ENCODE measurements at regions not wholly inside any gene's neighbourhood (a gene's known extent, or its start where the extent isn't known, plus 50 kb on each side); places are given as distances from the start of the nearest gene placed in this dataset.

DNA sequence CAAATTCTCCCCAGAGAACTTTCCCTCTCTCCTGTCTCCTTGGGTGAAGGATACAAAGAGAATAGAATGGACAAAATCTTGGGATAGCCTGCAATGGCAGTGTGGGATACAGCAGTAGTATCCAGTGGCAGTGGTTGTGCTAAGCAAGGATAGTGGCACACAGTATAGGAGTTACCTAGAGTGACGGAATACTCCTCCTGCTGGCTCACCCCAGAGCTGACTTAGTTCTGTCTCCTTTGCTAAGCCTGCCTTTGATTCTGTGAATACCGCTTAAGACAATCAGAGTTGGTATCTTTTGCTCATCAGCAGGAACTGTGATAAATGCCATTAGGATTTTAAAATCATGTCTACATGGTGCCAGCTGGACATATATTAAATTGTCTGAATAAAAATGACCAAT, 404.3 kb downstream of the JRKL start:
- H3K4me2 ChIP-seq (ENCODE audit: low read depth, low read length), result no peak overlapping the region
- no peak overlapping the region for H3K23ac ChIP-seq (ENCODE audit: low read depth, low read length)
- intact Hi-C loops (cut with micrococcal nuclease), result no loop called here
- no peak overlapping the region for H2AK5ac ChIP-seq (ENCODE audit: low read depth, low read length)
- no peak overlapping the region for H2BK15ac ChIP-seq (ENCODE audit: low read depth, low read length)
- H2AK9ac ChIP-seq (replicated peaks; ENCODE audit: low read depth, low read length, poor library complexity), result no peak overlapping the region
- no peak overlapping the region for H2BK5ac ChIP-seq (ENCODE audit: low read depth, low read length, poor library complexity, severe bottlenecking)
- dilution Hi-C loops (cut with HindIII; ENCODE audit: low sequenced_read_pairs, unreplicated experiment), result no loop called here
- no TSS peak for BruUV-seq (replicated peaks)
- no peak for DNase-seq
- no peak overlapping the region for H2BK120ac ChIP-seq (ENCODE audit: low read depth, low read length)
- H3K4me3 ChIP-seq (ENCODE audit: insufficient read depth, low read depth, low read length), result no peak overlapping the region
- H2AFZ ChIP-seq (replicated peaks; ENCODE audit: low read length, poor library complexity), result no peak overlapping the region
- TF ChIP-seq CTCF (conservative IDR thresholded peaks at IDR 0.05; ENCODE audit: low read depth, low read length) (0 out of 2 replicates have a peak, but pooled peaks have one; percentile 3), MXI1 (IDR thresholded peaks at IDR 0.05; ENCODE audit: borderline replicate concordance, low read depth, low read length) (no peak), BHLHE40 (IDR thresholded peaks at IDR 0.05; ENCODE audit: low read depth, low read length) (no peak), POLR2A (IDR thresholded peaks at IDR 0.05; ENCODE audit: low read depth, low read length) (no peak), CHD1 (IDR thresholded peaks at IDR 0.05; ENCODE audit: low read depth, low read length) (no peak)
- in situ Hi-C loops (cut with MboI; ENCODE audit: low sequenced_read_pairs), result no loop called here
- no peak overlapping the region for H4K91ac ChIP-seq (ENCODE audit: insufficient read depth, low read depth, low read length)
- ATAC-seq (ENCODE audit: low read depth), result no peak
- ChIA-PET CTCF (no interaction called here), POLR2A (ENCODE audit: unreplicated experiment) (no interaction called here)
- H3K56ac ChIP-seq (ENCODE audit: extremely low read depth, insufficient read depth, low read length), result no peak overlapping the region
- no peaks in the 10 kb centered on the region for H4K20me1 ChIP-seq (ENCODE audit: insufficient read depth, low read length)
- H3K27me3 ChIP-seq (ENCODE audit: control insufficient read depth, insufficient read depth, low read length), result no peaks in the 10 kb centered on the region
- H3K9me3 ChIP-seq (ENCODE audit: control insufficient read depth, insufficient read depth, low read length), result no peaks in the 10 kb centered on the region
- no peak overlapping the region for H3K14ac ChIP-seq (replicated peaks; ENCODE audit: low read depth, low read length)
- WGBS, 2 experiments (ENCODE audit: extremely low coverage in 2 of 2, insufficient read length in 1 of 2), result 86% methylated on average over 1 of the region's 2 CpGs; no CpG with 5 or more reads in 1 of the 2 experiments
- no peaks in the 10 kb centered on the region for H3K4me1 ChIP-seq (ENCODE audit: control insufficient read depth, insufficient read depth, low read length)
- H3K9ac ChIP-seq (ENCODE audit: low read depth, low read length), result no peak overlapping the region
- H3K9me1 ChIP-seq (ENCODE audit: insufficient read depth, low read length), result no peaks in the 10 kb centered on the region
- no peak overlapping the region for H3K4ac ChIP-seq (ENCODE audit: low read depth, low read length)
- H3K18ac ChIP-seq (ENCODE audit: low read depth, low read length), result no peak overlapping the region
- H3K36me3 ChIP-seq (ENCODE audit: control insufficient read depth, insufficient read depth, low read length), result no peaks in the 10 kb centered on the region
- no peak overlapping the region for H3K27ac ChIP-seq (ENCODE audit: insufficient read depth, low read length)
- H4K8ac ChIP-seq (ENCODE audit: low read depth in 2 of 2, low read length in 2 of 2), result no peak overlapping the region
- no peaks in the 10 kb centered on the region for H3K79me1 ChIP-seq (ENCODE audit: low read depth in 1 of 2, low read length in 2 of 2)
- no peak overlapping the region for H4K5ac ChIP-seq (ENCODE audit: low read depth, low read length)
- H2BK20ac ChIP-seq (ENCODE audit: low read depth, low read length), result no peak overlapping the region

All from IMR-90 (cell line).